Liver (tissue), 3 donors: ENCODE measurements at regions not wholly inside any gene's neighbourhood (a gene's known extent, or its start where the extent isn't known, plus 50 kb on each side); places are given as distances from the start of the nearest gene placed in this dataset.

ENCODE experiments used
- GABPA ChIP-seq, 2 donors: IDR thresholded peaks in 1 of 2; conservative IDR thresholded peaks in 1 of 2; 2 replicates each; pipeline ENCODE4 v1.6.1; 2016; ENCODE audit warnings: antibody characterized with exemption in 2 of 2, mild to moderate bottlenecking in 1 of 2, moderate library complexity in 1 of 2
- RAD21 ChIP-seq, 2 donors: IDR thresholded peaks; 2 replicates each; pipeline ENCODE4 v1.6.1; 2016; ENCODE audit warnings: antibody characterized with exemption in 2 of 2, mild to moderate bottlenecking in 2 of 2
- TF ChIP-seq, protein P1 (sequence below): fragments of 150-350 bp; IDR thresholded peaks from 2 replicates; pipeline ENCODE4 v1.5.1; 2017; ENCODE audit warnings: improper control_type of control experiment, low read depth, low read length; ENCODE audit not compliant: missing input control
- donor health status: healthy.
- donor health status: healthy.

GRCh38 chr16:73434621-73435020, 386.7 kb upstream of the ZFHX3 start:
- TF ChIP-seq, protein P1, sequence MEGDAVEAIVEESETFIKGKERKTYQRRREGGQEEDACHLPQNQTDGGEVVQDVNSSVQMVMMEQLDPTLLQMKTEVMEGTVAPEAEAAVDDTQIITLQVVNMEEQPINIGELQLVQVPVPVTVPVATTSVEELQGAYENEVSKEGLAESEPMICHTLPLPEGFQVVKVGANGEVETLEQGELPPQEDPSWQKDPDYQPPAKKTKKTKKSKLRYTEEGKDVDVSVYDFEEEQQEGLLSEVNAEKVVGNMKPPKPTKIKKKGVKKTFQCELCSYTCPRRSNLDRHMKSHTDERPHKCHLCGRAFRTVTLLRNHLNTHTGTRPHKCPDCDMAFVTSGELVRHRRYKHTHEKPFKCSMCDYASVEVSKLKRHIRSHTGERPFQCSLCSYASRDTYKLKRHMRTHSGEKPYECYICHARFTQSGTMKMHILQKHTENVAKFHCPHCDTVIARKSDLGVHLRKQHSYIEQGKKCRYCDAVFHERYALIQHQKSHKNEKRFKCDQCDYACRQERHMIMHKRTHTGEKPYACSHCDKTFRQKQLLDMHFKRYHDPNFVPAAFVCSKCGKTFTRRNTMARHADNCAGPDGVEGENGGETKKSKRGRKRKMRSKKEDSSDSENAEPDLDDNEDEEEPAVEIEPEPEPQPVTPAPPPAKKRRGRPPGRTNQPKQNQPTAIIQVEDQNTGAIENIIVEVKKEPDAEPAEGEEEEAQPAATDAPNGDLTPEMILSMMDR = no peak
- TF ChIP-seq RAD21 (IDR thresholded peaks at IDR 0.05) (no peak), GABPA (IDR thresholded peaks at IDR 0.05 in 1 of 2, conservative IDR thresholded peaks at IDR 0.05 in 1 of 2) (no peak)
